Pons (tissue), 1 donor: ENCODE measurements at regions not wholly inside any gene's neighbourhood (a gene's known extent, or its start where the extent isn't known, plus 50 kb on each side); places are given as distances from the start of the nearest gene placed in this dataset.

Experiments used
- DNase-seq: peaks from one replicate; pipeline ENCODE4 v3.0.0-alpha.2; 2016; ENCODE audit warnings: low spot score

DNA sequence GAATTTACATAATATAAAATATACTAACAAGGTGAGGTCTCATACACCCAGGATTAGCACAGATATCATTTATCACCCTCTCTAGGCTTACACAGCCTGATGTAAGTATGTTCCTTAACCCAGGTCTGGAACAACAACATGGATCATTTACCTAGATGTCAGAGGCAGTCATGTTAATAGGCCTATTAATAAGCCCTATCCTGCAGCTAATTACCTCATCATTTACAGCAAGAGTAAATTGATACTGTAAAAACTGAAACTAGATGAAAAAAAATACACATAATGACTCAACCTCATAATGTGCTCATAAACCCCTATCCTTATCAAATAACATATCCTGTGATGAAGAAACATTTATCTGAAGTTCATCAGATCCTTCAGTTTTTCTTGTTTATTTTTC, 334.3 kb upstream of the MANEA start:
- no peak for DNase-seq

DNA sequence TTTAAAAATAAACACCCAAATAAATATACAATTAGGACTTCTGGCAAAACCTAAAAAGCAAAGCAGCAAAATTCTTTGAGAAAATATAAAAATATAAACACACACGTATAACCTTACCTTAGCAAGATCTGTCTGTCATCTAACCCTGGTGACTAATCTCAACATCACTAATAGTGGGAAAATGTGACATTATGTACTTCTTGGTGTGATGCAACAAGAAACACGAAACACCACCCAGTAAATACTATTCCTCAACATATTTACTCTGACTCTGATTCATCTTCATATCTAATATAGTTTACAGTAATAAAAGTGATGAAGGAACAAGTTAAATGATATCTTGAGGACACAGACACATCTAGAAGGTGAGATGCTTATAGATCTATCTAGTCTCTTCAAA, 332.6 kb upstream of the MANEA start:
- no peak for DNase-seq

DNA sequence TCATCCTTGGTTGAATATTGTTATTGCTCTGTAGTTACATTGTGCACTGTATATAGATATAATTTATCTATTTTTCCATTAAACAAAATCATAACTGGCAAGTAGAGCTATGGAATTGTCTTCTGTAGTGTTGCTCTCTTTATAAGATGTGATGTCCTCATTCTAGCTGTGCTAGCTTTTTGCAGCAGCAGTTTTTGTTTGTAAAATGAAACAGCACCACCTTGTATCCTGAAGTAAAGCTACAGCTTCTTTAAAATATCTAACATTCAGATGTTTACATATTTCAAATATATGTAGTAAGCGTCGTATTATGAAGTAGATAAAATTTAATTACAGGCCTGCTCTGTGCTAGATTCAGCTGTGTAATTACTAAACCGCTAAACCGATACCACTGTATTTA, 328.8 kb upstream of the MANEA start:
- DNase-seq: peak; percentile 6

DNA sequence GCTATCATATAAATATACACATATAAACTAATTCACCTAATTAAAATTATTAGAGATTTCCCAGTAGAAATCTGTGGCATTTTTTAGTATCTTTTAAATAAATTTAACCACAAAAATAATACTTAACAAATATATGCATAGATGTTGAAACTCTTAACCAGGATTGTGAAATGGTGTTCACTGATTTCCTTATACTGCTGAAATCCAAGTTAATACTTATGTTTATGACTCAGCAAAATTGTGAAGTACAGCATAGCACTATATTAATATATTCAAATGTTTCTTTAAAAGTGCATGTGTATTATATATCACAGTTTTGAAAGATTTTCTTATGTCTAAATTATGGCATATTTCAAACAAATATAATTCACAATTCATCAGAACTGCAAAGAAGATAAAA, 328.2 kb upstream of the MANEA start:
- no peak for DNase-seq

DNA sequence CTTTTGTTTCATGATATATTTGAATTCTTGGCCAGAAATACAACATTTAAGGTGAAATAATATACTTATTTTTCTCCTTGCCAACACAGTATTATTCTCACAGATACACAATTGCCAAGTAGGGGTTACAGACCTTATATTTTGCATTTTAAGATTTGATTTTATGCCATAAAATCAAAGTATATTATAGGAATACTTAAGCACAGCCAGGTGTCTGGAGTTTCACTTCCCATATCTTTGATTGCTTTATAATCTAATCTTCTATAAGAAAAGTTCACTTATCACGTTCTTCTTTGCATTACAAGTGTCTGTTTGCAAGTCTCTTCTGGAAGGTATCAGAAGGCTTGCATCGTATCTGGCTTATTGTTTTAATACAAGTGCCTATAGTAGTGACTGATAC, 327.7 kb upstream of the MANEA start:
- DNase-seq: no peak

DNA sequence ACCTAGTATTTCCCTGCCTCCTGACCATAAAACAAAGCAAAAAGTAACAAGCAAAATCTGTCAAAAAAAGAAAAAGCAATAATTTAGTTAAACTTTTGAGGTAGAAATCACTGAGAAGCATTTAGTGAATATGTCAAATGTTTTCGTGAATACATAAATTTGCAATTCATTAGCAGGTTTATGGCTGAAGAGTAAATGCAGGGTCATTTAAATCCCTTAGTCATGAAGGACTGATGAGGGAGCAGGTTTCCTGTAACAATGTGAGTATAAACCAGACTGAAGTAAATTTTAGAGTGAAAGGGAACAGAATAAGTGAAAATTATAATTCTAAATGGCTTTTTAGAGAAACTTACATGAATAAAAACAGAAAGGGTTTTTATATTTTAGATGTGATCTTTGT, 313.5 kb upstream of the MANEA start:
- no peak for DNase-seq

DNA sequence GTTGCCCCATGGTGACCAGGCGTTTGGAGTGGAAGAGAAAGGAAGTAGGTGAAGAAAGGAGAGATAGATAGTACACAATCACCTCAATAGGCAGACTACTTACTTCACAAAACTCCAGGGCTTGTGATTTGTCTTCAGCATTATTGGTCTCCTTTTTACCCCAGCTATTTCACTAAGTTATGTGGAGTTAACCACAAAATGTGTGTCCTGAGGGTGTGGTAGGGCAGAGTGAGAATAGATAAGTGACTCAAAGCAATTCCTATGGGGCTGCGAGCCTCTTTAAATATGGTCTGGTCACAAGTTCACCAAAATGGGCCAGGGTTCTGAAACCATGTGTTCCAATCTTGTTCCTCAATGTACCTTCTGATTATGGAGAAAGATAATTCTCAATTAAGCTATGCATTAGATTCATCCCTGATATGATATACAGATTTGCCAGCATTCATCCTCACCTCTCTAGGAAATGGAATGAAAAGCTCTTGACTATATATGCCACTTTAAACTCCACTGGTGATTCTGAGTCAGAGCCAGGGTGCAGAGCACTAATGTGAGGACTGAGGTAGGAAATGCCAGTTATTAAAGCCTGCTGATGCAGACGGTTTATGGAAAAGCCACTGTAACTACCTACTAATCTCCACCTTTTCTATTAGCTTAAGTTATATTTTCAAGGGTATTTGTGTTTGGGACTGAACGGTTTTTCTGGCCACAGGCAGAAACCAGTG, 310.6 kb upstream of the MANEA start:
- no peak for DNase-seq

DNA sequence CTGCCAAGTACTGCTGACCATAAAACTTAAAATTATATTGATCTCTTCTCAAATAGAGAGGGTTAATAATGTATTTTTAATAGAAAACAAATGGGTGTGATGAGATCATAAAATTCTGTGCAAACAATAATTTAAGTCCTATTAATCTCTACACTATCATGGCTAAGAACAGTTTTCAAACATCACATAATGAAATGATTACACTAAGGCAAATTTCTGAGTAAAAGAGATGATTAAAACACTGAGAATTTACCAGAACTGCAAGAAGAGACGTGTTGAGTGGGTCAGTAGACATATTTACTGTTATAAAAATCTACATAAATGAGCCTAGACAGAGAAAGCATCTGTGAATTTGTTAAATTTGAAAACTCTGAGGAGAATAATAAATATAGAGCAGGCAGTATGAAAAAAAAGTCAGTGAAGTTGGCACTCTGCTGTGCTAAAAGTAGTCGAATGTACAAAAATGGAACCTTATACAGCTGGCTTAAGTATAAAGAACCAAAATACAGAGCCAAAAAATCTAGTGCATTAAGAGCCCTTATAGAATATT, 302.6 kb upstream of the MANEA start:
- DNase-seq: no peak

DNA sequence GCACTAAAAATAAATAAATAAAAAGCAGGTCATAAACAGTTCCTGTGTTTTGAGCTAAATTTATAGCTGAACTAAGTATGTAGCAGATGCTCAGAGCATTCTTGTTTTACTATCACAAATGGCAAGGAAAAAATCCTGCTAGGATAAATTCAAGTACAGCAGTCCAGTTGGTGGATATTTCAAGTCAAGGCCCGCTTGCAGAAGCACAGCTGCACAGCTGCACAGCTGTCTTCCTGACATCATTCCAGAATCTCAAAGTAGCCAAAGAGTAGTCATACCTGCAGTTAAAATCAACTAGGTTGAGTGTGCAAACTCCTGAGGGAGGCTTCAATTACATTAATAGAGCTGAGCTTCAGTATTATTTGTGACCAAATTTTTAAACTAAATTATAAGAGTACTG, 297.7 kb upstream of the MANEA start:
- DNase-seq: no peak

DNA sequence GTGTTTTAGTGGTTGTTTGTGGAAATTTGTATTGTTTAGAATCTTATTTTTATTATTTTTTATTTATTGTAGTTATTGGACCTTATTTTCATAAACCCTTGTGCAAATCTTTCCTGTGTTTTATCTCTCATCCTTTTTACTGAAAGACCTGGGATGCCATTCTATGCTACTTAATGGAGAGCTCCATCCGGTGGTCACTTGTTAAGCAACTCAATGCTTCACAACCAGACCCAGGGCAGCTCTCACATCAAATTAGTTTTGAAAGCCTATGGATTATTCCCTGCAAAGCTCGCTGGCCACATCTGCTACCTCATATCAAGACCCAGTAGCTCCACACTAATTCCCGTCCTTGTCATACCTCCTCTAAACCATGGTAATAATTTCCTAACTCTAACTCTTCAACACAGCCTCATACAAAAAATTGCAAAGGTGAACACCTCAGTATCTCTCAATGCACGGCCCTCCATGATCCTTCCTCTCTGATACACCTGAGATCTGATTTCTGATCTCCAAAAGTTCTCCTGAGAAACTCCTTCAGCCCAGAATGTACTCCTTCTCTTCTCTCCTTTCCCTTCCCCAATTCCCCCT, 296.6 kb upstream of the MANEA start:
- DNase-seq: peak; percentile 53

DNA sequence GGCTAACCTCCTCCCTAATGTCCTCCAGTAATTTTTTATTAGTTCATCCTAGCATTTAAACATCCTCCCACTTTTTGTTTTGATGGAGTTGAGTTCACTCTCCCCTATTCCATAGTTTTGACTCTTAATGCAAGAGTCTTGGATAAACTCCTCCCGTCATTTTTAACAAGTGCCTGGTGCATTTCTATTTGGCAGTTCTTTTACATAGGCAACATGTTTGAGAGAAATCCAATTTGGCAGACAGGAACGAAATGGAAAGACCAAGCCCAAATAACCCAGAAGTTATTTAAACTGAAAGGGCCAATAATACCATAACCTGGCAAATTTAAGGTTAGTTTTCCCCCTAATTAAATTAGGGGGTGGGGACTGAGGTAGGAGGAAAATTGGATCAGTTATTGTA, 291.5 kb upstream of the MANEA start:
- DNase-seq: no peak

DNA sequence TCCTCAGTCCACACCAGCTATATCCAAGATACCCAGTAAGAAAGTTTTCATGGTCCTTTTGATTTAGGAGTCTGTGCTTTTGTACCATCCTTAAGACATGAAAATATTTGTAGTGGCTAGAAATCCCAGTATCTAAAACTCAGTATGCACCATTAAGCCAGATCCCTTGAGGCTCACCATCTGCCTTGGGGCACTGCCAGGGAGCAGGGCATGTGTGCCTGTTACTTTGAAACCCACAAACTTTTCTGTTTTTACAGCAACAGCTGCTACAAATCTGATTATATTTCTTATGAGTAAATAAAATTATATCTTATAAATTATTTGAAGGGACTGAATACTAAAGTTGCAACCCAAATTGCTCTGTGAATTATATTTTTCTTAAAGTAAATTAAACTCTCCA, 290.5 kb upstream of the MANEA start:
- no peak for DNase-seq

DNA sequence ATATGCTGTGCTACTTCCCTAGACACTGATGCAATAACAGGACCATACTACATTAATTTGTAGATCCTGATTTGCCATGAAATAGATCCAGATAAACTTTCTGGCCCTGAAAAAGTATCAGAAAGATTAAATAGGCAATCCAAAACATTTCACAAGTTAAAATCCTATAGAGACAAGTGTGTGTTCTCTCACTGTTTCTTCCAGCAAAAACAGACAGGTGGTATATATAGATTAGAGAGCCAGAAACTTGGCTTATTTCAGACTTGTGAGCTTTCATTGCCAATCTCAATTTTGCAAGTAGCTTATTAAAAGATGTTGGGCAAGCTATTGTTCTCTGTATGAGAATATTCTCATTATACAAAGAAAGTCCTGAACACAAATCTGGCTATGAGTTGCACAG, 289.1 kb upstream of the MANEA start:
- no peak for DNase-seq

DNA sequence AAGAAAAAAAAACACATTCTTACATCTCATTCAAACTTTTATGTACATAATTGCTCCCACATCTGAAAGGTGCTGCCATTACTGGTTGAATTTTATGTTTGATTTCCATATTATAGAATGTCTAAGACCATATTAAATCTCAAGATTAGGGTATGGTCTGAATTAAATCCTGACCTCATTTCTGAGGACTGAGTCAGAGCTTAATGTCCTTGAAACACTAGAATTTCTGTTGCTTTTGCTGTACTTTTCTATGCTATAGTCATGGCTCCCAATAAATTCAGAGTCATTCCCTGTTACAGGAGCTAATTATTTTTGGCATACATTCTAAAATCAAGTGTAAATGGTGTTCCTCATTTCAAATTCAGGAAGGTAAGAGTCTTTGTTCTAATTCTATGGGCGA, 285.3 kb upstream of the MANEA start:
- no peak for DNase-seq

DNA sequence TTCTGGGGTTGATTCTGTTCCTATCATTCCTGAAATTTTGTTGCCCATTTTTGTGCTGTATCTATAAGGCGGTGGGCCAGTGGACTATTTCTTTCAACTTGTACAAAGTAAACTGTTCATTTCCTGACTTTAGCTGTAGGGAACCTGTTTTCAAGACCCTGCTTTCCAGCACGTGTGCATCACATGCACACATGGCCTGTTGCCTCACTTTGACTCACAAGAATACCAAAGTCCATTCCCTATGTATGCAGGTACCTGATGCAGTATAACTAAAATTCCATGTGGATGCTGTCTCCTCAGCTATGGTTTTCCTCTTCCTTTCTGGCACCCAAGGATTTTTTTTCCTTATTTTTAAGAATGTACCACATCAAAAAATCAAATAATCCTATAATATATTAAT, 284.1 kb upstream of the MANEA start:
- no peak for DNase-seq

DNA sequence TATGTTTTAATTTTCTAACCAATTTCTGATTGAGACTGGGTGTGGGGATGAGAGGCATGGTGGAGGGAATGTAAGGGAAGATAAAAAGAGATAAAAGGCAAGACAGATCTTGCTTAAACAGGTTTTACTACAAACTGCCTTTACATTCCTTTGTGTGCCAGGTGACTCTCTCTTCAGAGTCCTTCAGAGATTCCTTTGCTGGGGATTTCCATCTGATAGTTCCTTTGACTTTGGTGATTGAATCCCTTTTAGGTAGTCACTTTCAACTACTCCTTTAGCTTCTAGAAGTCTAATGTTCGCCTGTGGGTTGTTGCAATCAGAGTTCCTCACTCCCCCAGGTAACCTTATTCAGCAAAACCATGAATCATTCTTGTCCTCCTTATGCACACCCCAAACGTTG, 283.3 kb upstream of the MANEA start:
- no peak for DNase-seq

DNA sequence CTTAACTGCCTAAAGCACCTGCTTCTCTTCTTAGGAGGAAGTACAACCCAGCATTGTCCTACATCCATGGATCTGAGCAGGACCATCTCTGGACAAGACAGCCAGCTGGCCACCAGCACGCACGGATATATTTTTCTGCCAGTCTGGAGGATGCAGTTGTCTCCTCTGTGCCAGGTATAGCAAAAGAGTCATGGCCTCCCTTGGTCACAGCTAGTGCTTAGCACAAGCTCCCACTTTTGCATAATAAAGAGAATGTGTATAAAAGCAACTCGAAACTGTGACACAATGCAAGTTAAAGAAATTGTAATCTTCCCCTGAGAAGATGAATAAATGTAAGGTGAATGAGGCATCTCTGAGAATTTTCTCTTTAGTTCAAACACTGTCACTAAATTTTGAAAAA, 267.8 kb upstream of the MANEA start:
- no peak for DNase-seq

DNA sequence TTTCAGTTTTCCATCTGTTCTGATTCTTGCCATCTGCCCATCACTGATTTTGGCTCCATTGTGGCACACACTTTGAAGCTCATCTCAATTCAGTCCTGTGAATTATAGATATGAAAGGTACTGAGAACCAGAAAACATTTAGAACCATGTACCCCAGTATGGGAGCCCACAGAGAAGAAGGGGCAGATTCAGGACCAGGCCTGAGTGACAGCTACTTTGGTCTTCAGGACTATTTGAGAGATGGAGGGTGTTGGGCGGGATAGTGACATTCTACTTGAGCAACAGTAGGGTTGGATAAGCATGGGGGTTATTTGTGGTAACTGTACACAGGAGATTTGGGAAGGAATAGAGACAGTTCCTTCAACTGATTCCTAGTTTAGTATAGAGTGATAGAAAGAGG, 259.2 kb upstream of the MANEA start:
- no peak for DNase-seq

DNA sequence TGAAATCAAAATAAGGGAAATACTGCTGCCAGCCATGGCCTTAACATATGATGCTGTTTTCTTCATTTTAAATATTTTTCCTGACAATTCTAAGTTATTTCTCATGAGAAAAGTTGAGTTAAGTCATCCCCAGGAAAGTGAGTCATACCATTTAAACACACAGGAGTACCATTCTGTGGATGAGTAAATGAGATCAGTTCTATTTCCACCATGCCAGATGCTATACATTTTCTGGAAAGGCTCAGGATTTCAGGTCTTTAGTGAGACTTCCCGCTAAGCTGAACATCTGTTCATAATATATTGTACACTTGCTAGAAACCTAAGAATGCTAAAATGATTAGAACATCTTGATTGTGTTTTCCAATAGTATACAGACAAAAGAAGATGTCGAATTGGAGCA, 256.2 kb upstream of the MANEA start:
- DNase-seq: peak; percentile 19

DNA sequence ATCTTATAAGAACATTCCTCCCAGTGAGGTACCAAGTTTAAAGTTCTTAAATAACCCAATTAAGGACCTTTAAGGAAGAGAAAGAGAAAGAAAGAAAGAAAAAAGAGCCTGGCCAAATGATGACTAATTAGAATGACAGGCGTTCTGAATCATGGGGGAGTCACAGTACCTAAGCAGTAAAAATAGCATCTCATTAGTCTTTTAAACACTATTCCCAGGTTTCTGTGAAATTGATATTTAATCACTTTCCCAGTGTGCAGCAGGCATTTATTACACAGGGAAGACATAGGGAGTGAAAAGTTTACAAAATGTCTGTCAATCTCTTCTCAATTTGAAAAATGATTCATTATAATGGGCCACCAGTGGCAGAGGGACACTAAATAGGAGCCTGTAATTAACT, 251.4 kb upstream of the MANEA start:
- DNase-seq: no peak

DNA sequence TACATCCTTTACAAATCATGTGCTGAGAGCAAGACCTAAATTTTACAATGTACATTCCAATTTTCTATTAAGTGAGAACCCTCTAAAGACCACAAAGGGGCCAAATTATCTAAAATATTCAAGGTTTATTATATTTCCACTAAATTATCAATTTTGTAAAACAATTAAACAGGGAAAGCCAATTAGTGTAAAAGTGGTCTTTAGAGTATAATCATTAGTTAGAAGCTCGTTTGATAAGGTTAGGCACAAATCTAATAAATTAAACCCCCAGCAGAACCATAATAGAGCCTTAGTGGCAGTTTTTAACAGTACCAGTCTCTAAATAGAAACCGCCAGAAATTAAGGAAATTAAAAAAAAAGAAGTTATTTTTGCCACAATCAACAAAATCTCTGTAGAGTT, 249.1 kb upstream of the MANEA start:
- DNase-seq: no peak

DNA sequence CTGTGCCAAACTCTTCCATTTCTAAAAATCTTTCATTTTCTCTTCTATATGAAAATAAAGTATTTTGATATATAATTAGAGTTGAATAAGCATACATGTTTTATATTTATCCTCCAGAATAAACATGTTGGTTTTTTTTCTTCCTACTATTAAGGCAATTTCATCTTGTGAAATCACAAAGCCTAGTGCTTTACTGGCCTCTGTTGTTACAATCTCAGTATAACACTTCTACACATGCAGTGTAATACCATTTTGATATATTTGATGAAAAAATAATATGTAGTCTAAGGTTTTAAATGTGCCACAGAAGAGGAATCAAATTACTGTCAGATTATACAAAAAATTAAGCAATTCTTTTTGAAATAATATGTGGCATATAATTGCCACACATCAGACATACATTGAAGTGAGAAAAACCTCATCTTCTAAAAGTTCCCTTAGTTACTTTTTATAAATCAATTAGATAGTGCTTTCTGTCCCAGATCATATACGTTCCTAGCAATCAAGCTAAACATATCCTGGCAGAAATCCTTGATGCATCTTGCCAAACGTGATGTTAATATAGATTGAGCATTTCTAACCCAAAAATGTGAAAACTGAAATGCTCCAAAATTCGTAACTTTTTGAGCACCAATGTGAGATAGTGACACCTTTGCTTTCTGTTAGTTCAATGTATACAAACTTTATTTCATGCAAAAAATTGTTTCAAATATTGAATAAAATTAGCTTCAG, 225.1 kb upstream of the MANEA start:
- DNase-seq: no peak

DNA sequence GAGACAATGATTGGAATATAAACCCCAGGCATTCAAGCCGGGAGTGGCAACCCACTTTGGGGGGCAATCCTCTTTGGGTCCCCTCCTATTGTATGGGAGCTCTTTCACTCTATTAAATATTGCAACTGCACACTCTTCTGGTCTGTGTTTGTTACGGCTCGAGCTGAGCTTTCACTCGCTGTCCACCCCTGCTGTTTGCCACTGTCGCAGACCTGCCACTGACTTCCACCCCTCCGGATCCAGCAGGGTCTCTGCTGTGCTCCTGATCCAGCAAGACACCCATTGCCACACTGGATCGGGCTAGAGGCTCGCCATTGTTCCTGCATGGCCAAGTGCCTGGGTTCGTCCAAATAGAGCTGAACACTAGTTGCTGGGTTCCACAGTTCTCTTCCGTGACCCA, 222.8 kb upstream of the MANEA start:
- DNase-seq: no peak
